Smooth muscle cell (in vitro differentiated cells): ENCODE measurements at regions not wholly inside any gene's neighbourhood (a gene's known extent, or its start where the extent isn't known, plus 50 kb on each side); places are given as distances from the start of the nearest gene placed in this dataset.

ENCODE experiments used
- DNase-seq: peaks from one replicate; lab custom pipeline; 2025; ENCODE audit not compliant: unreplicated experiment; lab: John Stamatoyannopoulos, UW
- H2AFZ ChIP-seq: fragments of 200-600 bp; sonication (generic); 2 replicates; pipeline ENCODE4 v1.6.0; 2016; ENCODE audit warnings: antibody characterized with exemption, low read depth, mild to moderate bottlenecking
- H3F3A ChIP-seq: fragments of 200-600 bp; sonication (generic); 2 replicates; pipeline ENCODE4 v1.6.0; 2017; ENCODE audit warnings: antibody characterized with exemption, low read depth
- H3K27ac ChIP-seq: fragments of 200-600 bp; sonication (generic); 2 replicates; pipeline ENCODE4 v1.5.1; 2016; ENCODE audit warnings: low read depth, mild to moderate bottlenecking
- H3K27me3 ChIP-seq: fragments of 200-600 bp; sonication (generic); 2 replicates; pipeline ENCODE4 v1.6.1; 2016; ENCODE audit warnings: low read depth, mild to moderate bottlenecking
- H3K36me3 ChIP-seq: fragments of 200-600 bp; sonication (generic); 2 replicates; pipeline ENCODE4 v1.5.1; 2016; ENCODE audit warnings: low read depth
- H3K4me1 ChIP-seq: fragments of 200-600 bp; sonication (generic); 2 replicates; pipeline ENCODE4 v1.5.1; 2016; ENCODE audit warnings: low read depth
- H3K4me2 ChIP-seq: fragments of 200-600 bp; sonication (generic); 2 replicates; pipeline ENCODE4 v1.6.0; 2016; ENCODE audit warnings: mild to moderate bottlenecking
- H3K4me3 ChIP-seq: fragments of 200-600 bp; sonication (generic); 2 replicates; pipeline ENCODE4 v1.5.1; 2016; ENCODE audit warnings: mild to moderate bottlenecking
- H3K79me2 ChIP-seq: fragments of 200-600 bp; sonication (generic); 2 replicates; pipeline ENCODE4 v1.6.0; 2016; ENCODE audit warnings: low read depth, mild to moderate bottlenecking
- H3K9ac ChIP-seq: fragments of 200-600 bp; sonication (generic); 2 replicates; pipeline ENCODE4 v1.6.0; 2016; ENCODE audit warnings: low read depth
- H3K9me3 ChIP-seq: fragments of 200-600 bp; sonication (generic); replicated peaks from 2 replicates; pipeline ENCODE4 v1.5.1; 2016; ENCODE audit warnings: low read depth
- H4K20me1 ChIP-seq: fragments of 200-600 bp; sonication (generic); 2 replicates; pipeline ENCODE4 v1.6.0; 2016; ENCODE audit warnings: low read depth
- CTCF ChIP-seq: fragments of 200-600 bp; sonication (generic); IDR thresholded peaks from 2 replicates; pipeline ENCODE4 v1.5.1; 2017; ENCODE audit warnings: borderline replicate concordance, mild to moderate bottlenecking, antibody characterized with exemption; ENCODE audit not compliant: insufficient read depth, poor library complexity, severe bottlenecking
- WGBS: methylation state at CpG from one replicate; pipeline ENCODE4 v1.1.7; 2016; ENCODE audit warnings: low lambda C conversion rate; 5-methylcytosine and 5-hydroxymethylcytosine counted together

- H4K20me1 ChIP-seq = no peaks in the 10 kb centered on the region
- no peak overlapping the region for H2AFZ ChIP-seq
- H3K4me2 ChIP-seq = no peak overlapping the region
- no peaks in the 10 kb centered on the region for H3K36me3 ChIP-seq
- H3K27ac ChIP-seq = no peak overlapping the region
- no peaks in the 10 kb centered on the region for H3K79me2 ChIP-seq
- H3K4me1 ChIP-seq = no peaks in the 10 kb centered on the region
- no peaks in the 10 kb centered on the region for H3F3A ChIP-seq
- no peak for TF ChIP-seq CTCF
- WGBS = 82% methylated on average over 6 of the region's 6 CpGs
- no peak overlapping the region for H3K4me3 ChIP-seq
- H3K9me3 ChIP-seq = no peaks in the 10 kb centered on the region
- no peaks in the 10 kb centered on the region for H3K27me3 ChIP-seq
- no peak for DNase-seq
- no peak overlapping the region for H3K9ac ChIP-seq
These were observed 134.6 kb downstream of the TENT4A start for GRCh38 chr5:6847870-6848269.

- H3K4me1 ChIP-seq = no peaks in the 10 kb centered on the region
- H3K4me3 ChIP-seq = no peak overlapping the region
- no peaks in the 10 kb centered on the region for H3K36me3 ChIP-seq
- no peaks in the 10 kb centered on the region for H3F3A ChIP-seq
- H3K27me3 ChIP-seq = no peaks in the 10 kb centered on the region
- DNase-seq = no peak
- WGBS = 78% methylated on average over 8 of the region's 8 CpGs
- H3K9ac ChIP-seq = no peak overlapping the region
- H3K27ac ChIP-seq = no peak overlapping the region
- no peaks in the 10 kb centered on the region for H3K9me3 ChIP-seq
- no peak overlapping the region for H3K4me2 ChIP-seq
- H4K20me1 ChIP-seq = no peaks in the 10 kb centered on the region
- TF ChIP-seq CTCF = no peak
- H3K79me2 ChIP-seq = no peaks in the 10 kb centered on the region
- H2AFZ ChIP-seq = no peak overlapping the region
These were observed 136.3 kb downstream of the TENT4A start for GRCh38 chr5:6849316-6850105.

GRCh38 chr5:6850106-6850432, 136.8 kb downstream of the TENT4A start:
- no peak for TF ChIP-seq CTCF
- Histone ChIP-seq H3K9me3 (no peaks in the 10 kb centered on the region), H3K27ac (no peak overlapping the region), H3K4me3 (no peak overlapping the region), H4K20me1 (no peaks in the 10 kb centered on the region), H3F3A (no peaks in the 10 kb centered on the region), H2AFZ (no peak overlapping the region), H3K4me2 (no peak overlapping the region), H3K79me2 (no peaks in the 10 kb centered on the region), H3K27me3 (no peaks in the 10 kb centered on the region), H3K4me1 (no peaks in the 10 kb centered on the region), H3K36me3 (no peaks in the 10 kb centered on the region), H3K9ac (no peak overlapping the region)
- 76% methylated on average over 6 of the region's 6 CpGs for WGBS
- no peak for DNase-seq

- Histone ChIP-seq H3K9me3 (no peaks in the 10 kb centered on the region), H3K36me3 (no peaks in the 10 kb centered on the region), H3K27me3 (no peaks in the 10 kb centered on the region), H3K4me3 (no peak overlapping the region), H4K20me1 (no peaks in the 10 kb centered on the region), H3K4me1 (no peaks in the 10 kb centered on the region), H3K79me2 (no peaks in the 10 kb centered on the region), H3K27ac (no peak overlapping the region), H3K4me2 (no peak overlapping the region), H3K9ac (no peak overlapping the region), H2AFZ (no peak overlapping the region), H3F3A (no peaks in the 10 kb centered on the region)
- WGBS = 89% methylated on average over 5 of the region's 5 CpGs
- no peak for DNase-seq
- TF ChIP-seq CTCF = no peak
These were observed 143.4 kb downstream of the TENT4A start for GRCh38 chr5:6856653-6857052.
